HEK293 (cell line): ENCODE measurements at regions not wholly inside any gene's neighbourhood (a gene's known extent, or its start where the extent isn't known, plus 50 kb on each side); places are given as distances from the start of the nearest gene placed in this dataset.

Experiments used
- CTCF ChIA-PET: fragments of 350-600 bp; formaldehyde crosslinking; extraction: SDS; loops from one replicate; lab custom pipeline; 2021; ENCODE audit warnings: antibody characterized with exemption; lab: Yijun Ruan, JAX
- POLR2A ChIA-PET: fragments of 300-600 bp; formaldehyde crosslinking; extraction: SDS; loops from one replicate; lab custom pipeline; 2020; ENCODE audit warnings: antibody characterized with exemption, inconsistent platforms; lab: Yijun Ruan, JAX
- H3K27ac ChIP-seq: fragments of 200-500 bp; sonication (Bioruptor generic); 2 replicates; pipeline ENCODE4 v1.5.1; 2014; ENCODE audit warnings: low read depth, low read length, control low read depth, inconsistent platforms; ENCODE audit errors: extremely low read depth
- H3K36me3 ChIP-seq, 2 experiments: fragments of 200-500 bp in 1 of 2; sonication (Bioruptor generic) in 1 of 2; 1 replicate in 1 of 2; 2 replicates in 1 of 2; pipeline ENCODE4 v1.5.1; 2014 to 2017; ENCODE audit warnings: inconsistent platforms in 2 of 2, low read length in 2 of 2; ENCODE audit not compliant: control insufficient read depth in 2 of 2, insufficient read depth in 1 of 2
- H3K4me1 ChIP-seq: fragments of 200-500 bp; sonication (Bioruptor generic); 2 replicates; pipeline ENCODE4 v1.5.1; 2014; ENCODE audit warnings: mild to moderate bottlenecking, low read length, inconsistent platforms; ENCODE audit not compliant: control insufficient read depth, insufficient read depth
- H3K4me3 ChIP-seq: 2 replicates; pipeline ENCODE4 v1.5.1; 2011; ENCODE audit warnings: low read depth, mild to moderate bottlenecking, control low read depth, low read length, moderate library complexity
- H3K9me3 ChIP-seq: fragments of 200-500 bp; sonication (Bioruptor generic); 2 replicates; pipeline ENCODE4 v1.5.1; 2014; ENCODE audit warnings: low read depth, low read length, inconsistent platforms; ENCODE audit not compliant: control insufficient read depth, insufficient read depth
- KLF7 ChIP-seq: fragments of 450-650 bp; formaldehyde crosslinking; IDR thresholded peaks from 2 replicates; pipeline ENCODE4 v1.5.1; 2016; ENCODE audit warnings: missing biosample characterization, missing genetic modification characterization, borderline replicate concordance
- RBAK ChIP-seq: fragments of 450-650 bp; formaldehyde crosslinking; IDR thresholded peaks from 2 replicates; pipeline ENCODE4 v1.5.1; 2016; ENCODE audit warnings: missing biosample characterization, missing genetic modification characterization
- ZFP69B ChIP-seq: fragments of 450-650 bp; formaldehyde crosslinking; IDR thresholded peaks from 2 replicates; pipeline ENCODE4 v1.5.1; 2016; ENCODE audit warnings: missing biosample characterization, missing genetic modification characterization
- ZNF121 ChIP-seq: fragments of 450-650 bp; formaldehyde crosslinking; IDR thresholded peaks from 2 replicates; pipeline ENCODE4 v1.5.1; 2016; ENCODE audit warnings: missing biosample characterization, missing genetic modification characterization
- ZNF132 ChIP-seq: fragments of 450-650 bp; formaldehyde crosslinking; IDR thresholded peaks from 2 replicates; pipeline ENCODE4 v1.5.1; 2017; ENCODE audit warnings: missing biosample characterization, missing genetic modification characterization, borderline replicate concordance
- ZNF138 ChIP-seq: fragments of 450-650 bp; formaldehyde crosslinking; IDR thresholded peaks from 2 replicates; pipeline ENCODE4 v1.5.1; 2016; ENCODE audit warnings: missing biosample characterization, missing genetic modification characterization, borderline replicate concordance
- ZNF174 ChIP-seq: fragments of 450-650 bp; formaldehyde crosslinking; IDR thresholded peaks from 2 replicates; pipeline ENCODE4 v1.5.0; 2017; ENCODE audit warnings: missing biosample characterization, mild to moderate bottlenecking, missing genetic modification characterization
- ZNF19 ChIP-seq: fragments of 450-650 bp; formaldehyde crosslinking; IDR thresholded peaks from 2 replicates; pipeline ENCODE4; 2016; ENCODE audit warnings: missing biosample characterization, missing genetic modification characterization, low read depth
- ZNF248 ChIP-seq: fragments of 450-650 bp; formaldehyde crosslinking; IDR thresholded peaks from 2 replicates; pipeline ENCODE4 v1.5.1; 2017; ENCODE audit warnings: missing biosample characterization, missing genetic modification characterization
- ZNF37A ChIP-seq: fragments of 450-650 bp; IDR thresholded peaks from 2 replicates; pipeline ENCODE4 v1.5.1; 2018; ENCODE audit warnings: missing biosample characterization, missing genetic modification characterization
- ZNF423 ChIP-seq: fragments of 450-650 bp; formaldehyde crosslinking; IDR thresholded peaks from 2 replicates; pipeline ENCODE4 v1.5.1; 2016; ENCODE audit warnings: missing biosample characterization, missing genetic modification characterization
- ZNF426 ChIP-seq: fragments of 450-650 bp; formaldehyde crosslinking; IDR thresholded peaks from 2 replicates; pipeline ENCODE4 v1.5.1; 2017; ENCODE audit warnings: missing biosample characterization, missing genetic modification characterization, mild to moderate bottlenecking, inconsistent platforms, moderate library complexity
- ZNF433 ChIP-seq: fragments of 450-650 bp; formaldehyde crosslinking; IDR thresholded peaks from 2 replicates; pipeline ENCODE4 v1.5.1; 2016; ENCODE audit warnings: missing biosample characterization, missing genetic modification characterization, low read depth
- ZNF548 ChIP-seq: fragments of 450-650 bp; formaldehyde crosslinking; IDR thresholded peaks from 2 replicates; pipeline ENCODE4 v1.5.1; 2016; ENCODE audit warnings: missing biosample characterization, missing genetic modification characterization
- ZNF571 ChIP-seq: fragments of 450-650 bp; formaldehyde crosslinking; IDR thresholded peaks from 2 replicates; pipeline ENCODE4 v1.5.0; 2017; ENCODE audit warnings: missing biosample characterization, missing genetic modification characterization
- ZNF621 ChIP-seq: fragments of 450-650 bp; formaldehyde crosslinking; IDR thresholded peaks from 2 replicates; pipeline ENCODE4 v1.5.1; 2017; ENCODE audit warnings: missing biosample characterization, missing genetic modification characterization
- ZNF658 ChIP-seq: fragments of 450-650 bp; formaldehyde crosslinking; IDR thresholded peaks from 2 replicates; pipeline ENCODE4; 2016; ENCODE audit warnings: missing biosample characterization, missing genetic modification characterization
- ZNF670 ChIP-seq: fragments of 450-650 bp; formaldehyde crosslinking; IDR thresholded peaks from 2 replicates; pipeline ENCODE4 v1.5.1; 2016; ENCODE audit warnings: missing biosample characterization, missing genetic modification characterization, low read depth
- ZNF76 ChIP-seq: fragments of 450-650 bp; formaldehyde crosslinking; IDR thresholded peaks from 2 replicates; pipeline ENCODE4; 2016; ENCODE audit warnings: low read depth, missing biosample characterization, missing genetic modification characterization, borderline replicate concordance
- ZSCAN16 ChIP-seq: fragments of 450-650 bp; formaldehyde crosslinking; IDR thresholded peaks from 2 replicates; pipeline ENCODE4 v1.5.1; 2016; ENCODE audit warnings: missing biosample characterization, missing genetic modification characterization
- TF ChIP-seq, protein P1 (sequence below): fragments of 450-650 bp; formaldehyde crosslinking; IDR thresholded peaks from 2 replicates; pipeline ENCODE4 v1.5.1; 2016; ENCODE audit warnings: missing biosample characterization, missing genetic modification characterization, low read depth
- TF ChIP-seq, protein P2 (sequence below): fragments of 450-650 bp; formaldehyde crosslinking; IDR thresholded peaks from 2 replicates; pipeline ENCODE4 v1.5.1; 2017; ENCODE audit warnings: missing biosample characterization, missing genetic modification characterization
- TF ChIP-seq, protein P3 (sequence below): IDR thresholded peaks from 2 replicates; pipeline ENCODE4 v1.6.1; 2011; ENCODE audit warnings: mild to moderate bottlenecking, low read depth, low read length, borderline replicate concordance
- TF ChIP-seq, protein P4 (sequence below): fragments of 450-650 bp; formaldehyde crosslinking; IDR thresholded peaks from 2 replicates; pipeline ENCODE4 v1.5.1; 2016; ENCODE audit warnings: missing biosample characterization, missing genetic modification characterization
- TF ChIP-seq, protein P5 (sequence below): fragments of 450-650 bp; formaldehyde crosslinking; IDR thresholded peaks from 2 replicates; pipeline ENCODE4 v1.5.1; 2017; ENCODE audit warnings: missing biosample characterization, mild to moderate bottlenecking, missing genetic modification characterization, moderate library complexity
- TF ChIP-seq, protein P6 (sequence below): fragments of 450-650 bp; formaldehyde crosslinking; IDR thresholded peaks from 2 replicates; pipeline ENCODE4 v1.5.1; 2016; ENCODE audit warnings: missing biosample characterization, missing genetic modification characterization

DNA sequence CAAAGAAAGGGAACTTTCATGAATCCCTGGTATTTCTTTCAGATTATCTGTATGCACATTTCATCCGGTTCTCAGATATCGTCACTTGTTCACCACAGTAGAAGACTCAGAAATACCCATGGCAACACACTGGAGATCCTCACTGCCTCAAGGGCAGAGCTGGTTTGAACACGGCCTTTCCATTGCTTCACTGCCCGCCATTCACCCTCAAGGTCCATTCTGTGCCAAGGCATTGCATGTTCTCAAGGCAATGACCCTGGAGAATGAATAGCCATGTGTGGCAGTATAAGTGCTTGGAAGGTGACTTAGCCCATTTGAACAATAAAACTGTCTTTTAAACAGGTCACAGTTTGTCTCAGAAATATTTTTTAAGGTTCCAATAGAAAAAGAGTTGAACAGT is 606.5 kb downstream of the IPMK start:
- H3K36me3 ChIP-seq: no peaks in the 10 kb centered on the region
- ChIA-PET POLR2A (no interaction called here), CTCF (no interaction called here)
- H3K27ac ChIP-seq: no peak overlapping the region
- no peak overlapping the region for H3K4me3 ChIP-seq
- no peaks in the 10 kb centered on the region for H3K4me1 ChIP-seq
- no peak for TF ChIP-seq ZNF548 (tag by site-specific recombination)
- TF ChIP-seq, protein P1, sequence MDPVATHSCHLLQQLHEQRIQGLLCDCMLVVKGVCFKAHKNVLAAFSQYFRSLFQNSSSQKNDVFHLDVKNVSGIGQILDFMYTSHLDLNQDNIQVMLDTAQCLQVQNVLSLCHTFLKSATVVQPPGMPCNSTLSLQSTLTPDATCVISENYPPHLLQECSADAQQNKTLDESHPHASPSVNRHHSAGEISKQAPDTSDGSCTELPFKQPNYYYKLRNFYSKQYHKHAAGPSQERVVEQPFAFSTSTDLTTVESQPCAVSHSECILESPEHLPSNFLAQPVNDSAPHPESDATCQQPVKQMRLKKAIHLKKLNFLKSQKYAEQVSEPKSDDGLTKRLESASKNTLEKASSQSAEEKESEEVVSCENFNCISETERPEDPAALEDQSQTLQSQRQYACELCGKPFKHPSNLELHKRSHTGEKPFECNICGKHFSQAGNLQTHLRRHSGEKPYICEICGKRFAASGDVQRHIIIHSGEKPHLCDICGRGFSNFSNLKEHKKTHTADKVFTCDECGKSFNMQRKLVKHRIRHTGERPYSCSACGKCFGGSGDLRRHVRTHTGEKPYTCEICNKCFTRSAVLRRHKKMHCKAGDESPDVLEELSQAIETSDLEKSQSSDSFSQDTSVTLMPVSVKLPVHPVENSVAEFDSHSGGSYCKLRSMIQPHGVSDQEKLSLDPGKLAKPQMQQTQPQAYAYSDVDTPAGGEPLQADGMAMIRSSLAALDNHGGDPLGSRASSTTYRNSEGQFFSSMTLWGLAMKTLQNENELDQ: no peak
- TF ChIP-seq, protein P2, sequence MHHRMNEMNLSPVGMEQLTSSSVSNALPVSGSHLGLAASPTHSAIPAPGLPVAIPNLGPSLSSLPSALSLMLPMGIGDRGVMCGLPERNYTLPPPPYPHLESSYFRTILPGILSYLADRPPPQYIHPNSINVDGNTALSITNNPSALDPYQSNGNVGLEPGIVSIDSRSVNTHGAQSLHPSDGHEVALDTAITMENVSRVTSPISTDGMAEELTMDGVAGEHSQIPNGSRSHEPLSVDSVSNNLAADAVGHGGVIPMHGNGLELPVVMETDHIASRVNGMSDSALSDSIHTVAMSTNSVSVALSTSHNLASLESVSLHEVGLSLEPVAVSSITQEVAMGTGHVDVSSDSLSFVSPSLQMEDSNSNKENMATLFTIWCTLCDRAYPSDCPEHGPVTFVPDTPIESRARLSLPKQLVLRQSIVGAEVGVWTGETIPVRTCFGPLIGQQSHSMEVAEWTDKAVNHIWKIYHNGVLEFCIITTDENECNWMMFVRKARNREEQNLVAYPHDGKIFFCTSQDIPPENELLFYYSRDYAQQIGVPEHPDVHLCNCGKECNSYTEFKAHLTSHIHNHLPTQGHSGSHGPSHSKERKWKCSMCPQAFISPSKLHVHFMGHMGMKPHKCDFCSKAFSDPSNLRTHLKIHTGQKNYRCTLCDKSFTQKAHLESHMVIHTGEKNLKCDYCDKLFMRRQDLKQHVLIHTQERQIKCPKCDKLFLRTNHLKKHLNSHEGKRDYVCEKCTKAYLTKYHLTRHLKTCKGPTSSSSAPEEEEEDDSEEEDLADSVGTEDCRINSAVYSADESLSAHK (tag by site-specific recombination): no peak
- TF ChIP-seq ZNF433 (tag by site-specific recombination): no peak
- TF ChIP-seq ZNF670 (tag by site-specific recombination): no peak
- TF ChIP-seq, protein P3, sequence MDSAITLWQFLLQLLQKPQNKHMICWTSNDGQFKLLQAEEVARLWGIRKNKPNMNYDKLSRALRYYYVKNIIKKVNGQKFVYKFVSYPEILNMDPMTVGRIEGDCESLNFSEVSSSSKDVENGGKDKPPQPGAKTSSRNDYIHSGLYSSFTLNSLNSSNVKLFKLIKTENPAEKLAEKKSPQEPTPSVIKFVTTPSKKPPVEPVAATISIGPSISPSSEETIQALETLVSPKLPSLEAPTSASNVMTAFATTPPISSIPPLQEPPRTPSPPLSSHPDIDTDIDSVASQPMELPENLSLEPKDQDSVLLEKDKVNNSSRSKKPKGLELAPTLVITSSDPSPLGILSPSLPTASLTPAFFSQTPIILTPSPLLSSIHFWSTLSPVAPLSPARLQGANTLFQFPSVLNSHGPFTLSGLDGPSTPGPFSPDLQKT: no peak
- TF ChIP-seq, protein P4, sequence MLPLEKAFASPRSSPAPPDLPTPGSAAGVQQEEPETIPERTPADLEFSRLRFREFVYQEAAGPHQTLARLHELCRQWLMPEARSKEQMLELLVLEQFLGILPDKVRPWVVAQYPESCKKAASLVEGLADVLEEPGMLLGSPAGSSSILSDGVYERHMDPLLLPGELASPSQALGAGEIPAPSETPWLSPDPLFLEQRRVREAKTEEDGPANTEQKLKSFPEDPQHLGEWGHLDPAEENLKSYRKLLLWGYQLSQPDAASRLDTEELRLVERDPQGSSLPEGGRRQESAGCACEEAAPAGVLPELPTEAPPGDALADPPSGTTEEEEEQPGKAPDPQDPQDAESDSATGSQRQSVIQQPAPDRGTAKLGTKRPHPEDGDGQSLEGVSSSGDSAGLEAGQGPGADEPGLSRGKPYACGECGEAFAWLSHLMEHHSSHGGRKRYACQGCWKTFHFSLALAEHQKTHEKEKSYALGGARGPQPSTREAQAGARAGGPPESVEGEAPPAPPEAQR (tag by site-specific recombination): no peak
- no peak for TF ChIP-seq ZNF423 (tag by site-specific recombination)
- TF ChIP-seq KLF7 (tag by site-specific recombination): no peak
- TF ChIP-seq ZNF621 (tag by site-specific recombination): no peak
- no peak for TF ChIP-seq RBAK (tag by site-specific recombination)
- no peak for TF ChIP-seq ZNF174 (tag by site-specific recombination)
- no peak for TF ChIP-seq ZNF248 (tag by site-specific recombination)
- TF ChIP-seq ZNF19 (tag by site-specific recombination): no peak
- H3K9me3 ChIP-seq: no peaks in the 10 kb centered on the region

DNA sequence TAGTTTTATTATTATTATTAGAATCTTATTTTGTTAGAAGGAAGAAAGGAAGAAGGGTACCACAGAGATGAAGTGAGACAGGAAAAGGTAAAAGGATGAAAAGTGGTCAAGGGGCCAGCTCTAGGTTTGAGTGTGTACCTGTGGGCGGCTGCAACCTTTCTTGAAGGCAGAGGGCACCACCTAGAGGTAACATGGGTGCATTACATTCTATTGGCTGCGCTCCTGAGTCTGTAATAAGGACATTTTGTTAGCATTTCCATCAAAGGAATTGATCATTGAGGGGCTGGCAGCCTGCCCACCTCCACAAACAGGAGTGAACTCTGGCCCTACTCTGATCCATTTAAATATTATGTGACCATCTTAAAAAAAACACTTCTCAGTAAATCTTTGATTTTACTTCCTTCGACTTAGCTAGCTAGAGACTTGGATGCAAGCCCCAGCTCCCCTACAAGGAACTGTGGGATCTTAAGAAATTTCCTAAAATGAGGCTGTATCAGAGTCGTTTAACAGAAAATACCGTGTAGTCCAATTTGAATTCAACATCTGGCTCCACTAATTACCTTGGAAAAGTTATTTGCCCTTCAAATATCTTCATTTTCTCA is 610.4 kb downstream of the IPMK start:
- CTCF ChIA-PET: interaction anchor here (0.5 to 1.8 kb wide), 23 partner anchors 8 to 1108 kb away, joined by 3 to 11 read pairs (median 4); no protein-coding TSS in a partner anchor
- no peak overlapping the region for H3K27ac ChIP-seq
- POLR2A ChIA-PET: interaction anchor here (0.7 kb wide), 1 partner anchor 85 kb away, joined by 3 read pairs; no protein-coding TSS in a partner anchor
- H3K4me1 ChIP-seq: no peaks in the 10 kb centered on the region
- no peak overlapping the region for H3K4me3 ChIP-seq
- no peaks in the 10 kb centered on the region for H3K9me3 ChIP-seq
- H3K36me3 ChIP-seq: no peaks in the 10 kb centered on the region
- TF ChIP-seq ZNF571 (tag by site-specific recombination) (no peak), ZSCAN16 (tag by site-specific recombination) (no peak), ZNF121 (tag by site-specific recombination) (no peak), ZNF132 (no peak), ZNF138 (tag by site-specific recombination) (no peak), ZNF37A (no peak), ZNF658 (tag by site-specific recombination) (no peak), ZNF426 (tag by site-specific recombination) (no peak), ZNF76 (tag by site-specific recombination) (no peak), ZFP69B (tag by site-specific recombination) (no peak)
- TF ChIP-seq, protein P5, sequence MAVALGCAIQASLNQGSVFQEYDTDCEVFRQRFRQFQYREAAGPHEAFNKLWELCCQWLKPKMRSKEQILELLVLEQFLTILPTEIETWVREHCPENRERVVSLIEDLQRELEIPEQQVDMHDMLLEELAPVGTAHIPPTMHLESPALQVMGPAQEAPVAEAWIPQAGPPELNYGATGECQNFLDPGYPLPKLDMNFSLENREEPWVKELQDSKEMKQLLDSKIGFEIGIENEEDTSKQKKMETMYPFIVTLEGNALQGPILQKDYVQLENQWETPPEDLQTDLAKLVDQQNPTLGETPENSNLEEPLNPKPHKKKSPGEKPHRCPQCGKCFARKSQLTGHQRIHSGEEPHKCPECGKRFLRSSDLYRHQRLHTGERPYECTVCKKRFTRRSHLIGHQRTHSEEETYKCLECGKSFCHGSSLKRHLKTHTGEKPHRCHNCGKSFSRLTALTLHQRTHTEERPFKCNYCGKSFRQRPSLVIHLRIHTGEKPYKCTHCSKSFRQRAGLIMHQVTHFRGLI (tag by site-specific recombination): no peak
- TF ChIP-seq, protein P6, sequence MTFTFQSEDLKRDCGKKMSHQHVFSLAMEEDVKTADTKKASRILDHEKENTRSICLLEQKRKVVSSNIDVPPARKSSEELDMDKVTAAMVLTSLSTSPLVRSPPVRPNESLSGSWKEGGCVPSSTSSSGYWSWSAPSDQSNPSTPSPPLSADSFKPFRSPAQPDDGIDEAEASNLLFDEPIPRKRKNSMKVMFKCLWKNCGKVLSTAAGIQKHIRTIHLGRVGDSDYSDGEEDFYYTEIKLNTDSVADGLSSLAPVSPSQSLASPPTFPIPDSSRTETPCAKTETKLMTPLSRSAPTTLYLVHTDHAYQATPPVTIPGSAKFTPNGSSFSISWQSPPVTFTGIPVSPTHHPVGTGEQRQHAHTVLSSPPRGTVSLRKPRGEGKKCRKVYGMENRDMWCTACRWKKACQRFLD (tag by site-specific recombination): no peak
